NCI-H2171 treated with DMSO at 0.1 percent for 48 hours (cell line): ENCODE measurements at regions not wholly inside any gene's neighbourhood (a gene's known extent, or its start where the extent isn't known, plus 50 kb on each side); places are given as distances from the start of the nearest gene placed in this dataset.

Source experiments
- DNase-seq: peaks from one replicate; lab custom pipeline; 2025; lab: John Stamatoyannopoulos, UW

- DNase-seq: no peak
Measured at GRCh38 chr2:41913921-41914609, 133.8 kb upstream of the PKDCC start.

GRCh38 chr2:41914936-41915335 is 132.9 kb upstream of the PKDCC start:
- DNase-seq: no peak

GRCh38 chr2:41916177-41916576 is 131.6 kb upstream of the PKDCC start:
- no peak for DNase-seq

GRCh38 chr2:41917587-41917986 is 130.2 kb upstream of the PKDCC start:
- DNase-seq: no peak

- DNase-seq: no peak
Measured at GRCh38 chr2:41919135-41919534, 128.7 kb upstream of the PKDCC start.

DNA sequence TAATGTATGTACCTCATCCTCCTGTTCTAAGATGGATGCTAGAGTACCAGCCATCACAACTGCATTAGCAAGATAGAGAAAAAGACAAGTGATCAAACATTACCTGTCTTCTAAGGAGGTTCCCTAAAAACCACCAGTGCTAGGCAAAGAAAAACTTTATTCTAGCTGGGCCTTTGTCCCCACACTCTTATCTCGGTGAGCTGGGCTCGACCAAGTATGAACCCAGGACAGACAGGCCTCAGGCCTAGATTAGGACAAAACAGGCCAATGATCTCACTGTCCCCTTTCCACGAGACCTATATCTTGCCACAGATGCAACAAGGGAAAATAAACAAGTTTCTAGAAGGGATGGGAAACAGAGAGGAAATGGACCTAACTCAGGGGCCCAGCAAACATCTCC is 127.6 kb upstream of the PKDCC start:
- no peak for DNase-seq

DNA sequence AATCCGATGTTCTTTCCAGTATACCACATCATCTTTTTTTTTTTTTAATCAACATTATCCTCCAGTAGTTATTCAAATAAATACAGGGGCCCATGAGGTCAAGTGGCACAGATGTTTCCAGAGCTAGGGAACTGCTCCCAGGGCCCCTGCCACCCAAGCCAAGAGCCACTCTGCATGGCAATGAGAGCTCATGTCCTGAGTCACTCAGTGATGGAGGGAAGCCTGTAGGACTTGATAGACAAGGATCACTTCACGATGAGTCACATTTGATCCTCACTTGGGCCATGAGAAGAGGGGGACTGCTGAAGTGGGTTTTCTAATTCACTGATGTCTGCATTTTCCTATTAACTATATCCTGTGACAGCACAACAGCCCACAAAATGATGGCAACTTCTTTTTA is 127.0 kb upstream of the PKDCC start:
- DNase-seq: no peak

DNA sequence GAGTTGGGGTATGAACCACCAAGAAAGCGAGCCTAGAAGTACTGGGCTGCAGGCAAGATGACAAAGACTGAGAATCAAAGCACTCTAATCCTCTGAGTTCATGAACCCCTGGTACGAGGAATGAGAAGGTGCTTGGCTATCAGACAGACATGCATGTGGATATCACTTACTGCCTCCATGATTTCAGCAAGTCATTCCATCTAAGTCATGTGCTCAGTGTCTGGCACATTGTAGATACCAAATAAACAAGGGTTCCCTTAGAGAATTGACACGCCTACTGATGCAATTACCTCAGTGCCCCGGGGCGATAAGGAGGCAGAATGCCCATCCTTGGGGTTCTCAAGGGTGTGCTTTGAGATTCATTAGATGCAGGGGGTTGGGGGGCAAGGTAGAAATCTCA is 125.6 kb upstream of the PKDCC start:
- no peak for DNase-seq

- DNase-seq: no peak
Measured at GRCh38 chr2:41923156-41923786, 124.5 kb upstream of the PKDCC start.

- DNase-seq: no peak
Measured at GRCh38 chr2:41924024-41924423, 123.8 kb upstream of the PKDCC start.

DNA sequence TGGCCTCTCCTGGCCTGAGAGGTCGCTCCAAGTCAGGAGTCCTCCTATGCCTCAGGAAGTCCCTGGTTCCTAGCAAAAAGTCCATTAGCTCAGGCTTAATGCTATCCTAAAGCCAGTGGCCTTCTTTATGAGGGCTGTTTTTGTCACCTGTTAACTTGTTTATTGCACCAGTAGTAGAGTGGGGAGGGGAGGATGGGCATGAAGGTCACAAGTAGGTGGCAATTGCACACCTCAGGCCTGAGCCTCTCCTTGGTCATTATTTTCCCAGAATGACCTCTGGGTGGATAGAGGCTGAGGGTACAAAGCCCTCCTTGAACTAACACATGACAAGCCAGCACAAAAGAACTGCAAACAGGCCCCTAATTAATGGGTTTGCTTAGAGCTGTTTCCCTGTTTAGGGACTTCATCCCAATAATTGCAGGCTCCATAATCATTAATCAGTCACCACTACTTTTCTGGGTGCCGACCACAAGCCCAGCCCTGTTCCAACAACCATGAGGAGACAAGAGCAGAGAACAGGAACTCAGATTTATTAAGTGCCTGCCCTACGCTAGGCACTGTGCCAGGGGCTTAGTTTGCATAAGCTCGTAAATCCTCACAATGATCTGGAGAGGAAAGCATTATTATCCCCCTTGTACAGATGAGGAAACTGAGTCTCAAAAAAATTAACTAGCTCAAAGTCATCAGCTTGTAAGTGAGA is 123.0 kb upstream of the PKDCC start:
- DNase-seq: no peak

- no peak for DNase-seq
Measured at GRCh38 chr2:41925712-41926111, 122.1 kb upstream of the PKDCC start.

DNA sequence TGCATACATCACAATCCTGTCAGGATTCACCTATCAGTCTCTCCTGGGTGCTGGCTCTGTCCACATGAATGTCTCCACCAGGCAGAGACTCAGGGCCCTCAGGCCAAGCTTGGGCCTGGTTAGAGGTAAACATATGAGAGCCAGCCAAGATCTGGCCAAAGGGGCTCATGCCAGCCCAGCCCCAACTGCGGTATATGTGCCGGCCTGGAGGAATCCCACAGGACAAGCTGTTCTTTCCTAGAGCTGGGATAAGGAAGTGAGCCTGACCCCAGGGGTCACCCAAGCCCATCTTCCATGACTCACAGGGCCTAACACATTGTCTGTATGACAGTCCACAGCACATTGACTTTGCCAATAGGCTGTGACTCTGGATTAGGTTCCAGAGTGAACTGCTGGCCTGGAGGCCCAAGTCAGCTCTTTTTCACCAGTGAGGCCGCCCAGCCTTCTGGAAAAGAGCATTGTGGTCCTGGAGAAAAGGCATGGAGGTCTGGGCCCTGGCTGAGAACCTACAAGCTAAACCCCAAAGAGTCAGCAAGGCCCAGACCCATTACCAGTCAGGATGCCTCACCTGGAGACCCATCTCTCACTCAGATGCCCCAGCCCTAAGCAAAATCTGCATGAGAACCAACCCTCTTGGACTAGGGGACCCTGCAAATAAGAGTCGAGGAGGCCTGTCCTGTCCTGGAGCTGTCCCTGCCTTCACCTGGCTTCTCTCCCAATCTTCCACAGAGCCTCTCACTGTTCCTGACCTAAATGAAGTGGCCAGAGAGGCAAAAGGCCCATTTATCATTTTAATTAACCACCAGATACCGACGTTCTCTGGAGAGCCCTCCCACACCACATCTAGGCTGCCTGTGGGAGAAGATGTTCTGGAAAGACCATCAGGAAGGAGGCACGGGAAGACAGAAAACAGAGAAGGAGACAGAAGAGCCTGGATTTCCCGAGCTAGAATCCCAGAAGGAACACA is 120.9 kb upstream of the PKDCC start:
- no peak for DNase-seq

DNA sequence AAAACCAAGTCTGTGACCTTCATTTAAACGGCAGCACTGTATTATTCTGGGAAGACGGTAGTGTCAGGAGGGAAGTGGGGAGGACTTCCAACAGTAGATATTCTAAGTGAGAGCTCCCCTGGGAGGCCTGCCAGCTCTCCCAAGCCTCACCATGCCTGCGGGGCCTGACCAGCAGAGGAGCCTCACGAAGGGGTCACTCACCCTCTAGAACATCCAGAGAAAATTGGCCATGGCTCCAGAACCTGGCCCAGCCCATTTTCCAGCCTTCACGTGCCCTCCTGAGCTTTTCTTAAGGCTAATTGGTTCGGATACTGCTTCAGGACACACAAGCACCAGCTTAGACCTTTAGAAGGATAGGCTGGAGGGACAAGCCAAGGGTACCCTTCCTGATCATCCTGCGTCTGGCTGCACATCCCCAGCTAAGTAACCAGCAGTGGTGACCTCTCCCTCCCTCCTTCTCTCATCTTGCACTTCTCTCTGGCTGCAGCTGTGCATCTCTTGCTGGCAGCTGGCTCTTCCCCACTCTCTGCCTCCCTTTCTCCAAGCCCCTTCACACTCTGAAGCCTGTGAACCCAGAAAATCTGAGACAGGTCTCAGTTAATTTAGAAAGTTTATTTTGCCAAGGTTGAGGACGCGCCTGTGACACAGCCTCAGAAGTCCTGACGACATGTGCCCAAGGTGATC is 120.1 kb upstream of the PKDCC start:
- no peak for DNase-seq

DNA sequence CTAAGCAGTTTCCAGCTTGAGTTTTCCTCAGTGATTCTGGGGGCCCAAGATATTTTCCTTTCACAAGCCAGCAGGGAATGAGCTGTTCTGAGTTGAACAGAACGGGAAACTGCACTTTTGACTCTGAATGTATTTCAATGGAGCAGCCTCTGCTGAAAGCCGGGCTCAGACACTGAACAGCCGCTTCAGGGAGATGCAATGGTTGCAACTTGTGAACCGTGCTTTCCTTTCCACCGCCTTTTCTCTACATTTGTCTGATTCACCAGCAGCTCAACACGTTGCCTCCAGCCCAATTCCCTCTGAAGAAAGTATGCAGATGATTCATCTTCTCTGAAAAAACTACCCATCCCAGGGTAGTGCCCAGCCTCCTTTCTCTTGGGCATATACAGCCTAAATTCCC is 119.3 kb upstream of the PKDCC start:
- no peak for DNase-seq

DNA sequence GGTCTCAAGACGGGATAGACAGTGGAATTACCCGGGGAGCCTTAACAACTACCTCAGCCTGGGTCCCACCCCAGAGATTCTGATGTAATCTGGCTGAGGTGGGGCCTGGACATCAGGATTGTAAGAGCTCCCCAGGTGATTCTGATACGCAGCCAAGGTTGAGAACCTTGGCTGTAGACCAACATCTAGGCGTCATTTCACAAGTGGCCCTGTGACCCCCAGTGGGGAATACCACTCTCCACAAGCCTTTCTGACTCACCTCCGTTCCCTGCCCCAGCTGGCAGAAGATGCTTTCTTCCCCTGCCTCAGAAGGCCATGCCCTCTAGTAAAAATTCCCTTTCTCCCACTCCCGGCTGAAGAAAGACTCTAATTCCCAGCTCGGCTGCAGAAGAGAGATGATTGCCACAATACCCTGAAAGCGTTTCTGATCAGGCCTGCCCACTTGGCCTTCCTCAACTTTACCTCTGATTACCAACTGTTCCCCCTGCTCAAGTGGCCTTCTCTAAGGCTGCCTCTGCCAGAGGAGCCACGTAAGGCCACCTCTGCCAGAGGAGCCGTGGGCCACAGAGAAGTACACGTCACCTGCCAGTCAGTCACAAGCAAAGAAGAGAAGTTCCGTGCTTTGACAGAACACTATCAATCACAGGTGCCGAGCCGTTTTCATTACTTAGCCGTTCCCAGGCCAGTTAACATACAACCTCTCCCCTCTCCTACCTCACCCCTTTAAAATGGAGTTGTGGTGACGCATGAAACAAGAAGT is 116.8 kb upstream of the PKDCC start:
- no peak for DNase-seq

GRCh38 chr2:41932241-41933045 is 115.4 kb upstream of the PKDCC start:
- no peak for DNase-seq

DNA sequence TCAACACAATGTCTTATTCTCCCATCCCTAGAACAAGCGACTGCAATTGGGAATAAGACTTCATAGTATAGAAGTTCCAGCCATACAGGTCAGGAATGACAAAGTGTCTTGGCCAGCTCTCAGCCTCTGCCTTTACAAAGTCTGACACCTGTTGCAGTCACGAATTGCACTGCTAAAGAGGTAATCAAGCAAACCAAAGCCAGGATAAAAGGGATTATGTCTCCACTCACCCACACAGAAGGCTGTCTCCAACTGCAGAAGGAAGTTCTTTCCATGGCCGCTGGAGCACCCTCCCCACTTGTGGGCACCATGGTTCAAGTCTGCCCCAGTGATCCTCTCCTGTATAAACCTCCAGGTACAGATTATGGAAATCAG is 114.8 kb upstream of the PKDCC start:
- no peak for DNase-seq

GRCh38 chr2:41933585-41934320 is 114.1 kb upstream of the PKDCC start:
- DNase-seq: no peak
